ENCODE measurements at regions not wholly inside any gene's neighbourhood (a gene's known extent, or its start where the extent isn't known, plus 50 kb on each side); places are given as distances from the start of the nearest gene placed in this dataset.

DNA sequence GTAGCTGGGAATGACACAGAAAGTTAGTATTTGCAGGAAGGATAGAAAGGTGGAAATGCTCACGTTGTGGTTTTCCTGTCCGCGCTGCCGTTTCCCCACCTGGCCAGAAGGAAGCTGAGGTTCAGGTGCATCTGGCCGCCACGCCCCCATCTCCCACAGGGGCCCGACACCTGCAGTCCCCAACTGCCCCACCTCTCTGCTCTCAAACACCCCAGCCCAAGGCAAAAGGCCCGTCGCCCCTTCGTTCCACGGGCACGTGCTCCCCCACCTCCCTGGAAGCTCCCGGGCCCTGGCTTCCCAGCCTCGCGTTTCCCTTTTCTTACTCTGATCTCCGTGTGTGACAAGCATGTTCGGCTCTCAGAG lies 985.1 kb downstream of the BRD1 start:
- Histone ChIP-seq H2AFZ (ENCODE audit: low read depth, low read length, poor library complexity, severe bottlenecking) (no peak overlapping the region), H3K9me2 (ENCODE audit: insufficient read depth) (no peaks in the 10 kb centered on the region), H3K4me2 (ENCODE audit: low read length) (no peak overlapping the region), H4K20me1 (ENCODE audit: insufficient read depth) (no peaks in the 10 kb centered on the region), H3K4me3 (replicated peaks in 1 of 2; ENCODE audit: low read depth in 1 of 2, low read length in 2 of 2) (no peak overlapping the region), H3K79me2 (ENCODE audit: insufficient read depth, low read length) (no peaks in the 10 kb centered on the region), H3K27ac (ENCODE audit: low read depth, low read length) (no peak overlapping the region), H3K9ac (ENCODE audit: low read length) (no peak overlapping the region), H3K9me3 (ENCODE audit: control insufficient read depth in 1 of 2, insufficient read depth in 1 of 2, low read depth in 1 of 2, low read length in 2 of 2) (peaks cover 0 to under 1% of the 10 kb centered on the region in 2 experiments; a peak in 1 of 4 replicates), H3K27me3 (ENCODE audit: insufficient read depth, low read length) (no peaks in the 10 kb centered on the region), H3K36me3 (ENCODE audit: control insufficient read depth in 1 of 2, insufficient read depth in 2 of 2, low read length in 2 of 2) (no peaks in the 10 kb centered on the region), H3K4me1 (ENCODE audit: control insufficient read depth in 1 of 2, insufficient read depth in 2 of 2, low read length in 2 of 2) (peaks cover 0 to 4% of the 10 kb centered on the region in 2 experiments; a peak in 1 of 4 replicates)
- no peak for ATAC-seq
- no peak for TF ChIP-seq SP1 (IDR thresholded peaks at IDR 0.05; ENCODE audit: low read depth)
- TF ChIP-seq, protein P1, sequence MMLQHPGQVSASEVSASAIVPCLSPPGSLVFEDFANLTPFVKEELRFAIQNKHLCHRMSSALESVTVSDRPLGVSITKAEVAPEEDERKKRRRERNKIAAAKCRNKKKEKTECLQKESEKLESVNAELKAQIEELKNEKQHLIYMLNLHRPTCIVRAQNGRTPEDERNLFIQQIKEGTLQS (IDR thresholded peaks at IDR 0.05), result no peak
- TF ChIP-seq CTCF (IDR thresholded peaks at IDR 0.05 in 2 of 3, conservative IDR thresholded peaks at IDR 0.05 in 1 of 3; ENCODE audit: borderline replicate concordance in 1 of 3, insufficient read depth in 1 of 3, low read depth in 2 of 3, low read length in 2 of 3), result no peak; a peak in 1 of 6 replicates
- TF ChIP-seq SRF (IDR thresholded peaks at IDR 0.05; ENCODE audit: low read depth), result no peak
- no peak for TF ChIP-seq ZFX (IDR thresholded peaks at IDR 0.05)
- no peak for TF ChIP-seq MAX (IDR thresholded peaks at IDR 0.05)
- TF ChIP-seq CEBPB (IDR thresholded peaks at IDR 0.05; ENCODE audit: low read depth), result no peak
- TF ChIP-seq YY1 (IDR thresholded peaks at IDR 0.05; ENCODE audit: extremely low read depth, insufficient replicate concordance, low read depth, low read length), result no peak
- TF ChIP-seq JUND (IDR thresholded peaks at IDR 0.05), result no peak
- TF ChIP-seq EGR1 (IDR thresholded peaks at IDR 0.05; ENCODE audit: low read depth), result no peak
- TF ChIP-seq, protein P2, sequence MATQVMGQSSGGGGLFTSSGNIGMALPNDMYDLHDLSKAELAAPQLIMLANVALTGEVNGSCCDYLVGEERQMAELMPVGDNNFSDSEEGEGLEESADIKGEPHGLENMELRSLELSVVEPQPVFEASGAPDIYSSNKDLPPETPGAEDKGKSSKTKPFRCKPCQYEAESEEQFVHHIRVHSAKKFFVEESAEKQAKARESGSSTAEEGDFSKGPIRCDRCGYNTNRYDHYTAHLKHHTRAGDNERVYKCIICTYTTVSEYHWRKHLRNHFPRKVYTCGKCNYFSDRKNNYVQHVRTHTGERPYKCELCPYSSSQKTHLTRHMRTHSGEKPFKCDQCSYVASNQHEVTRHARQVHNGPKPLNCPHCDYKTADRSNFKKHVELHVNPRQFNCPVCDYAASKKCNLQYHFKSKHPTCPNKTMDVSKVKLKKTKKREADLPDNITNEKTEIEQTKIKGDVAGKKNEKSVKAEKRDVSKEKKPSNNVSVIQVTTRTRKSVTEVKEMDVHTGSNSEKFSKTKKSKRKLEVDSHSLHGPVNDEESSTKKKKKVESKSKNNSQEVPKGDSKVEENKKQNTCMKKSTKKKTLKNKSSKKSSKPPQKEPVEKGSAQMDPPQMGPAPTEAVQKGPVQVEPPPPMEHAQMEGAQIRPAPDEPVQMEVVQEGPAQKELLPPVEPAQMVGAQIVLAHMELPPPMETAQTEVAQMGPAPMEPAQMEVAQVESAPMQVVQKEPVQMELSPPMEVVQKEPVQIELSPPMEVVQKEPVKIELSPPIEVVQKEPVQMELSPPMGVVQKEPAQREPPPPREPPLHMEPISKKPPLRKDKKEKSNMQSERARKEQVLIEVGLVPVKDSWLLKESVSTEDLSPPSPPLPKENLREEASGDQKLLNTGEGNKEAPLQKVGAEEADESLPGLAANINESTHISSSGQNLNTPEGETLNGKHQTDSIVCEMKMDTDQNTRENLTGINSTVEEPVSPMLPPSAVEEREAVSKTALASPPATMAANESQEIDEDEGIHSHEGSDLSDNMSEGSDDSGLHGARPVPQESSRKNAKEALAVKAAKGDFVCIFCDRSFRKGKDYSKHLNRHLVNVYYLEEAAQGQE (IDR thresholded peaks at IDR 0.05; ENCODE audit: low read depth), result no peak
- no peak for DNase-seq (ENCODE audit: low read depth, low spot score)
- intact Hi-C loops (cut with micrococcal nuclease), result no loop called here
- BruUV-seq (replicated peaks), result no TSS peak
- CTCF ChIA-PET, result interaction anchor here (1.6 kb wide), 1 partner anchor 59 kb away, joined by 4 read pairs; no protein-coding TSS in a partner anchor
- RAD21 ChIA-PET (ENCODE audit: low non-redundant PET in 1 of 2, low total read pairs in 2 of 2, uncharacterized antibody in 2 of 2, unreplicated experiment in 2 of 2), result no interaction called here
- POLR2A ChIA-PET, result no interaction called here
